GM12878 (cell line): ENCODE measurements at regions not wholly inside any gene's neighbourhood (a gene's known extent, or its start where the extent isn't known, plus 50 kb on each side); places are given as distances from the start of the nearest gene placed in this dataset.

Experiments
- ATAC-seq: fragments of 200-7000 bp; cut with Tn5 transposase; 3 replicates; pipeline ENCODE4 v1.9.1; 2020; ENCODE audit warnings: mild to moderate bottlenecking, moderate library complexity
- BruUV-seq: library from RNA; stranded (reverse); fragments of 400-500 nt; replicated peaks from 2 replicates; lab custom pipeline; 2021; lab: Mats Ljungman, UMichigan
- CTCF ChIA-PET: fragments of 300-600 bp; sonication (Branson Sonifier 250); formaldehyde crosslinking; extraction: SDS; loops from one replicate; lab custom pipeline; 2021; ENCODE audit warnings: inconsistent platforms; lab: Yijun Ruan, JAX
- POLR2A ChIA-PET: fragments of 350-600 bp; formaldehyde crosslinking; extraction: SDS; loops from one replicate; lab custom pipeline; 2021; ENCODE audit warnings: inconsistent platforms; lab: Charles Lee
- RAD21 ChIA-PET: fragments of 300-600 bp; sonication (Branson Sonifier 250); formaldehyde crosslinking; loops from one replicate; lab custom pipeline; 2023; ENCODE audit warnings: antibody characterized with exemption; ENCODE audit not compliant: unreplicated experiment; lab: Charles Lee
- SMC1A ChIA-PET: fragments of 300-600 bp; sonication (Branson Sonifier 250); formaldehyde crosslinking; loops from one replicate; lab custom pipeline; 2023; ENCODE audit not compliant: unreplicated experiment, uncharacterized antibody; lab: Charles Lee
- DNase-seq: peaks from one replicate; pipeline ENCODE4 v3.0.0-alpha.2; 2011; ENCODE audit warnings: low read depth, low spot score
- FAIRE-seq: peaks from 3 replicates; lab custom pipeline; 2011; peaks lifted over from hg19 to GRCh38; lab: Jason Lieb, UNC
- H2AFZ ChIP-seq: 2 replicates; pipeline ENCODE4 v1.6.0; 2011; ENCODE audit warnings: low read depth, low read length, control low read depth; ENCODE audit not compliant: control insufficient read depth
- H3K27ac ChIP-seq: 2 replicates; pipeline ENCODE4 v1.5.1; 2011; ENCODE audit warnings: control low read depth; ENCODE audit not compliant: control insufficient read depth, insufficient read depth
- H3K27me3 ChIP-seq, 2 experiments: replicated peaks in 1 of 2; 2 replicates each; pipeline versions ENCODE4 v1.6.0 to v1.6.1; 2011; ENCODE audit warnings: low read length in 1 of 2; ENCODE audit not compliant: control insufficient read depth in 2 of 2, insufficient read depth in 2 of 2
- H3K36me3 ChIP-seq, 2 experiments: 2 replicates each; pipeline ENCODE4 v1.5.1; 2011; ENCODE audit warnings: low read length in 1 of 2; ENCODE audit not compliant: control insufficient read depth in 2 of 2, insufficient read depth in 2 of 2
- H3K4me1 ChIP-seq: 2 replicates; pipeline ENCODE4 v1.6.1; 2011; ENCODE audit warnings: mild to moderate bottlenecking, low read length, moderate library complexity, mixed read lengths; ENCODE audit not compliant: control insufficient read depth, insufficient read depth
- H3K4me2 ChIP-seq: 2 replicates; pipeline ENCODE4 v1.6.0; 2011; ENCODE audit warnings: control low read depth; ENCODE audit not compliant: control insufficient read depth, insufficient read depth
- H3K4me3 ChIP-seq: fragments of 200-600 bp; sonication (generic); 2 replicates; pipeline ENCODE4 v1.5.1; 2016
- H3K79me2 ChIP-seq: 2 replicates; pipeline ENCODE4 v1.6.0; 2011; ENCODE audit warnings: low read length; ENCODE audit not compliant: control insufficient read depth, insufficient read depth
- H3K9ac ChIP-seq: 2 replicates; pipeline ENCODE4 v1.8.0; 2011; ENCODE audit warnings: low read length, control low read depth, mixed read lengths; ENCODE audit not compliant: control insufficient read depth, insufficient read depth
- H3K9me3 ChIP-seq: replicated peaks from 3 replicates; pipeline ENCODE4 v1.5.1; 2011; ENCODE audit warnings: mild to moderate bottlenecking, low read length; ENCODE audit not compliant: control insufficient read depth, insufficient read depth
- H4K20me1 ChIP-seq: 2 replicates; pipeline ENCODE4 v1.6.0; 2011; ENCODE audit not compliant: control insufficient read depth, insufficient read depth
- ASH2L ChIP-seq: fragments of 300-600, 200-600 bp; sonication (generic); IDR thresholded peaks from 2 replicates; pipeline ENCODE4 v1.6.1; 2017; ENCODE audit warnings: low read depth, mild to moderate bottlenecking, borderline replicate concordance
- ATF7 ChIP-seq: fragments of 450-650 bp; IDR thresholded peaks from 2 replicates; pipeline ENCODE4 v1.6.1; 2016; ENCODE audit warnings: low read depth, mild to moderate bottlenecking
- BHLHE40 ChIP-seq, 2 experiments: fragments of 450-650 bp in 1 of 2; IDR thresholded peaks; 2 replicates each; pipeline ENCODE4 v1.6.1; 2011 to 2017; ENCODE audit warnings: low read depth in 2 of 2, borderline replicate concordance in 1 of 2, improper control_type of control experiment in 1 of 2, low read length in 1 of 2, mild to moderate bottlenecking in 1 of 2
- EZH2 ChIP-seq: IDR thresholded peaks from 2 replicates; pipeline ENCODE4 v1.6.1; 2012; ENCODE audit warnings: low read depth, mild to moderate bottlenecking, control low read depth, inconsistent platforms, low read length, borderline replicate concordance; ENCODE audit not compliant: control insufficient read depth
- IKZF1 ChIP-seq: fragments of 450-650 bp; conservative IDR thresholded peaks from 2 replicates; pipeline ENCODE4 v1.6.1; 2017; ENCODE audit warnings: antibody characterized with exemption, mild to moderate bottlenecking
- MEF2A ChIP-seq: IDR thresholded peaks from 2 replicates; pipeline ENCODE4 v1.6.1; 2011; ENCODE audit warnings: low read depth, mild to moderate bottlenecking, low read length, moderate library complexity; ENCODE audit not compliant: insufficient read depth
- MEF2B ChIP-seq: fragments of 450-650 bp; IDR thresholded peaks from 2 replicates; pipeline ENCODE4 v1.6.1; 2018; ENCODE audit warnings: mild to moderate bottlenecking, moderate library complexity; ENCODE audit not compliant: partially characterized antibody, poor library complexity, severe bottlenecking
- POLR2AphosphoS2 ChIP-seq: IDR thresholded peaks from 2 replicates; pipeline ENCODE4 v1.6.1; 2011; ENCODE audit warnings: low read depth, mild to moderate bottlenecking, low read length, improper control_type of control experiment, moderate library complexity
- WGBS: methylation state at CpG from one replicate; pipeline ENCODE4 v1.1.6; 2016; ENCODE audit warnings: low lambda C conversion rate; ENCODE audit not compliant: insufficient replicate concordance, insufficient coverage; ENCODE audit errors: missing lambda C conversion rate; 5-methylcytosine and 5-hydroxymethylcytosine counted together
- in situ Hi-C: fragments of 300-500 bp; cut with MboI; formaldehyde crosslinking; loops from 9 replicates; pipeline ENCODE4 v1.14.3; 2018; ENCODE audit warnings: mixed read lengths
- intact Hi-C: fragments of 100-400 bp; cut with micrococcal nuclease; formaldehyde crosslinking; loops from one replicate; pipeline ENCODE4 v1.14.2; 2022; ENCODE audit not compliant: unreplicated experiment
- TF ChIP-seq, protein P1 (sequence below): fragments of 450-650 bp; IDR thresholded peaks from 2 replicates; pipeline ENCODE4 v1.6.1; 2017; ENCODE audit warnings: low read depth, mild to moderate bottlenecking, moderate library complexity
- TF ChIP-seq, protein P2 (sequence below): IDR thresholded peaks from 2 replicates; pipeline ENCODE4 v1.6.1; 2011; ENCODE audit warnings: low read depth, low read length, improper control_type of control experiment, borderline replicate concordance

DNA sequence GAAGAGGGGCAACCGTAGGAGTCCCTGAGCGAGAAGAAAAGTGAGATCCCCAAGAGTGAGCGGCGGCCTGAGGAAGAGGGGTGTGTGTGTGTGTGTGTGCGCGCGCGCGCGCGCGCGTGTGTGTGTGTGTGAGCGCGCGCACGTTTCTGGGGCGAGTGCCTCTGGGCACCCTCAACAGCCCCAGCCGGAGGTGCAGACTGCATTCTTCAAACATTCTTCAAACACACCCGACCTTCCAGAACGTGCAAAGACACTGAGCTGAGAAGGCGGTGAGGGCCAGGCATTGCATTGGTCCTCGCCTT, 76.2 kb upstream of the FOXP4 start:
- intact Hi-C loops: no loop called here
- H4K20me1 ChIP-seq: no peaks in the 10 kb centered on the region
- H3K27ac ChIP-seq: no peak overlapping the region
- H3K9me3 ChIP-seq: no peaks in the 10 kb centered on the region
- TF ChIP-seq EZH2: no peak
- peak in 1 of 2 experiments; percentile 53; a peak in 2 of 4 replicates for TF ChIP-seq BHLHE40 (IDR thresholded peaks at IDR 0.05; ENCODE audit: borderline replicate concordance in 1 of 2, low read depth in 2 of 2, low read length in 1 of 2)
- BruUV-seq: no TSS peak
- no peaks in the 10 kb centered on the region for H3K4me1 ChIP-seq
- in situ Hi-C loops: no loop called here
- H3K79me2 ChIP-seq: no peaks in the 10 kb centered on the region
- H2AFZ ChIP-seq: peak overlapping the region; percentile 16; the same call in 1 of the 2 replicates
- SMC1A ChIA-PET: interaction anchor here (1.8 kb wide), 1 partner anchor 62 kb away, joined by 6 read pairs; no protein-coding TSS in a partner anchor
- H3K9ac ChIP-seq: no peak overlapping the region
- RAD21 ChIA-PET: interaction anchor here (0.7 to 1.4 kb wide), 4 partner anchors 9 to 80 kb away, joined by 3 to 4 read pairs (median 4); no protein-coding TSS in a partner anchor
- DNase-seq (no peak), ATAC-seq (no peak), FAIRE-seq (no peak)
- CTCF ChIA-PET: interaction anchor here (0.6 to 2.1 kb wide), 4 partner anchors 13 to 70 kb away, joined by 3 to 5 read pairs (median 3); no protein-coding TSS in a partner anchor
- H3K4me3 ChIP-seq: 0 out of 2 replicates have a peak overlapping the region, but pooled peaks have one; percentile 16
- peaks cover 0 to 8% of the 10 kb centered on the region in 2 experiments; a peak in 2 of 4 replicates for H3K27me3 ChIP-seq
- no peaks in the 10 kb centered on the region for H3K36me3 ChIP-seq
- H3K4me2 ChIP-seq: peak overlapping the region; percentile 47; the same call in 1 of the 2 replicates
- WGBS: 28% methylated on average over 19 of the region's 23 CpGs
- POLR2A ChIA-PET: no interaction called here

DNA sequence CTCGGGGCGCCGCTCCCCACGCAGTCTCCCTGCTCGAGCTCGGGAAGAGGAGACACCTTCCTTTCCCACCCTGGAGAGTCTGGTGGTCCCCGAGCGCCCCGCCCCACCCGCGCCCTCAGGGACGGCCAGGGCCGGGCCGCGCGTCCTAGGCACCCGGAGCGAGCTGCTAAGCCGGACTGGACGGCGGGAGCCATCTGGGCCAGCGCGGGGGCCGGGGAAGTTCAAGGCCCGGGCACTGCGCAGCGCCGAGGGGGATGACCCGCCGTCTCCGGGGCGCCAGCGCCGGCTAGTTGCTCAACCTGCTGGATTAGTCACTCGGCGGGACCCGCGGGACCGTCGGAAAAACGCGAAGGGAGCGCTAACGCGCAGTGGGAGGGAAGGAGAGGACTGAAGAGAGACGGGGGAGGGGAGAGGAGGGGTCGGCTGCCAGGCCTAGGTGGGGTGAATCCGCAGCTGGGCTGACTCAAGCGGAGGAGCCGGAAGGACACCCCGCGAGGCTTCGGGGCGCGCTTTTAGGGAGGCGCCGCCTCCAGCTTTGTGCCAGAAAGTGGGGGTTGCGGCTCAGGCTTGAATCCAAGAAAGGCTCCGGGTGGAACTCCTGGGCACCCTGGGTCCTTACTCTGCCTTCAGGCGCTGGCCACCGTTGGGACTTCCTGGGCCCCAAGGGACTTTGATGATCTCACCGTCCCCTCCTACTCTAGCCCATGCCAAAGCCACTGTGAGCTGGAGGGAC, 75.7 kb upstream of the FOXP4 start:
- DNase-seq (no peak), ATAC-seq (peak; percentile 50), FAIRE-seq (no peak)
- H3K27me3 ChIP-seq: peaks cover 0 to 8% of the 10 kb centered on the region in 2 experiments; a peak in 2 of 4 replicates
- ChIA-PET POLR2A (no interaction called here), RAD21 (interaction anchor here (0.9 to 1.4 kb wide), 3 partner anchors 9 to 24 kb away, joined by 3 to 4 read pairs (median 4); no protein-coding TSS in a partner anchor), CTCF (interaction anchor here (0.5 to 2.1 kb wide), 4 partner anchors 13 to 154 kb away, joined by 3 to 5 read pairs (median 3); no protein-coding TSS in a partner anchor), SMC1A (interaction anchor here (0.7 to 1.1 kb wide), 3 partner anchors 20 to 249 kb away, joined by 3 read pairs; no protein-coding TSS in a partner anchor)
- TF ChIP-seq, protein P1, sequence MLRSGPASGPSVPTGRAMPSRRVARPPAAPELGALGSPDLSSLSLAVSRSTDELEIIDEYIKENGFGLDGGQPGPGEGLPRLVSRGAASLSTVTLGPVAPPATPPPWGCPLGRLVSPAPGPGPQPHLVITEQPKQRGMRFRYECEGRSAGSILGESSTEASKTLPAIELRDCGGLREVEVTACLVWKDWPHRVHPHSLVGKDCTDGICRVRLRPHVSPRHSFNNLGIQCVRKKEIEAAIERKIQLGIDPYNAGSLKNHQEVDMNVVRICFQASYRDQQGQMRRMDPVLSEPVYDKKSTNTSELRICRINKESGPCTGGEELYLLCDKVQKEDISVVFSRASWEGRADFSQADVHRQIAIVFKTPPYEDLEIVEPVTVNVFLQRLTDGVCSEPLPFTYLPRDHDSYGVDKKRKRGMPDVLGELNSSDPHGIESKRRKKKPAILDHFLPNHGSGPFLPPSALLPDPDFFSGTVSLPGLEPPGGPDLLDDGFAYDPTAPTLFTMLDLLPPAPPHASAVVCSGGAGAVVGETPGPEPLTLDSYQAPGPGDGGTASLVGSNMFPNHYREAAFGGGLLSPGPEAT: 0 out of 2 replicates have a peak, but pooled peaks have one; percentile 12
- TF ChIP-seq, protein P2, sequence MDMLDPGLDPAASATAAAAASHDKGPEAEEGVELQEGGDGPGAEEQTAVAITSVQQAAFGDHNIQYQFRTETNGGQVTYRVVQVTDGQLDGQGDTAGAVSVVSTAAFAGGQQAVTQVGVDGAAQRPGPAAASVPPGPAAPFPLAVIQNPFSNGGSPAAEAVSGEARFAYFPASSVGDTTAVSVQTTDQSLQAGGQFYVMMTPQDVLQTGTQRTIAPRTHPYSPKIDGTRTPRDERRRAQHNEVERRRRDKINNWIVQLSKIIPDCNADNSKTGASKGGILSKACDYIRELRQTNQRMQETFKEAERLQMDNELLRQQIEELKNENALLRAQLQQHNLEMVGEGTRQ: no peak
- no peak for TF ChIP-seq POLR2AphosphoS2
- TF ChIP-seq IKZF1: peak; percentile 68
- TF ChIP-seq MEF2A: no peak
- peak; percentile 53; the same call in 1 of the 2 replicates for TF ChIP-seq ATF7
- no peak for TF ChIP-seq ASH2L
- TF ChIP-seq MEF2B: peak; percentile 89
- no peak overlapping the region for H3K27ac ChIP-seq
- H3K4me1 ChIP-seq: no peaks in the 10 kb centered on the region
- in situ Hi-C loops: no loop called here
- intact Hi-C loops: no loop called here
- BruUV-seq: no TSS peak
- 11% methylated on average over 51 of the region's 62 CpGs for WGBS
- peak overlapping the region; percentile 47; the same call in 1 of the 2 replicates for H3K4me2 ChIP-seq
- H3K9me3 ChIP-seq: no peaks in the 10 kb centered on the region
- peak overlapping the region; percentile 16; the same call in 1 of the 2 replicates for H2AFZ ChIP-seq
- H3K9ac ChIP-seq: no peak overlapping the region
- no peaks in the 10 kb centered on the region for H3K36me3 ChIP-seq
- no peaks in the 10 kb centered on the region for H3K79me2 ChIP-seq
- H3K4me3 ChIP-seq: 0 out of 2 replicates have a peak overlapping the region, but pooled peaks have one; percentile 16
- H4K20me1 ChIP-seq: no peaks in the 10 kb centered on the region
